H1 (cell line): ENCODE measurements at regions not wholly inside any gene's neighbourhood (a gene's known extent, or its start where the extent isn't known, plus 50 kb on each side); places are given as distances from the start of the nearest gene placed in this dataset.

Source experiments
- CTCF ChIA-PET: fragments of 300-600 bp; sonication (Branson Sonifier 250); formaldehyde crosslinking; loops from one replicate; lab custom pipeline; 2021; ENCODE audit not compliant: partially characterized antibody; lab: Charles Lee
- POLR2A ChIA-PET: fragments of 300-600 bp; sonication (Branson Sonifier 250); formaldehyde crosslinking; loops from one replicate; lab custom pipeline; 2021; ENCODE audit warnings: inconsistent platforms; ENCODE audit not compliant: partially characterized antibody; lab: Charles Lee
- DNase-seq, 2 experiments: peaks; one replicate each; pipeline versions ENCODE4 v3.0.0 to v3.0.0-alpha.2; 2010 to 2022; ENCODE audit warnings: low spot score in 2 of 2, low read depth in 1 of 2, mixed read lengths in 1 of 2
- FAIRE-seq: peaks from 2 replicates; lab custom pipeline; 2011; peaks lifted over from hg19 to GRCh38; lab: Jason Lieb, UNC
- H2AFZ ChIP-seq: 2 replicates; pipeline ENCODE4 v1.8.1; 2012; ENCODE audit warnings: low read length, inconsistent platforms
- H2AK5ac ChIP-seq: 2 replicates; pipeline ENCODE4 v1.6.1; 2013; ENCODE audit warnings: low read depth, low read length
- H2BK120ac ChIP-seq: replicated peaks from 2 replicates; pipeline ENCODE3; 2013; ENCODE audit warnings: low read depth, low read length, inconsistent platforms
- H2BK12ac ChIP-seq: 2 replicates; pipeline ENCODE4 v1.6.1; 2013; ENCODE audit warnings: low read depth, low read length
- H2BK15ac ChIP-seq: 2 replicates; pipeline ENCODE4 v1.6.1; 2013; ENCODE audit warnings: low read length
- H2BK20ac ChIP-seq: 2 replicates; pipeline ENCODE4 v1.6.1; 2013; ENCODE audit warnings: low read length
- H2BK5ac ChIP-seq: 2 replicates; pipeline ENCODE4 v1.6.1; 2013; ENCODE audit warnings: low read depth, low read length
- H3K14ac ChIP-seq: 2 replicates; pipeline ENCODE4 v1.6.1; 2013; ENCODE audit warnings: inconsistent platforms; ENCODE audit not compliant: insufficient read length
- H3K18ac ChIP-seq: 2 replicates; pipeline ENCODE4 v1.6.1; 2013; ENCODE audit warnings: low read length; ENCODE audit errors: extremely low read depth
- H3K23ac ChIP-seq: 2 replicates; pipeline ENCODE4 v1.6.1; 2013; ENCODE audit warnings: inconsistent platforms; ENCODE audit not compliant: insufficient read length
- H3K23me2 ChIP-seq: 2 replicates; pipeline ENCODE4 v1.6.1; 2013; ENCODE audit warnings: low read depth, low read length
- H3K27ac ChIP-seq: 2 replicates; pipeline ENCODE4 v1.6.1; 2011; ENCODE audit warnings: low read depth, low read length, inconsistent platforms
- H3K27me3 ChIP-seq, 4 experiments: replicated peaks in 1 of 4; 1 replicate in 1 of 4; 2 replicates in 3 of 4; pipeline versions ENCODE4 v1.6.1 to v1.8.1; 2011 to 2013; ENCODE audit warnings: low read length in 3 of 4, mild to moderate bottlenecking in 3 of 4, inconsistent platforms in 2 of 4, mixed read lengths in 2 of 4, moderate library complexity in 1 of 4; ENCODE audit not compliant: control insufficient read depth in 3 of 4, insufficient read depth in 3 of 4; ENCODE audit errors: extremely low read depth in 1 of 4
- H3K36me3 ChIP-seq, 4 experiments: 2 replicates each; pipeline versions ENCODE4 v1.6.1 to v1.8.1; 2011 to 2013; ENCODE audit warnings: mild to moderate bottlenecking in 4 of 4, low read length in 3 of 4, moderate library complexity in 2 of 4, control low read depth in 1 of 4, inconsistent platforms in 1 of 4; ENCODE audit not compliant: insufficient read depth in 4 of 4, control insufficient read depth in 2 of 4
- H3K4ac ChIP-seq: replicated peaks from 2 replicates; pipeline ENCODE3; 2013; ENCODE audit warnings: low read length, low read depth, mixed read lengths, inconsistent platforms; ENCODE audit not compliant: insufficient read length
- H3K4me1 ChIP-seq, 4 experiments: replicated peaks in 1 of 4; 1 replicate in 1 of 4; 2 replicates in 3 of 4; pipeline versions ENCODE4 v1.6.1 to v1.8.1; 2011 to 2013; ENCODE audit warnings: low read length in 3 of 4, inconsistent platforms in 2 of 4, mixed read lengths in 1 of 4; ENCODE audit not compliant: insufficient read depth in 4 of 4, control insufficient read depth in 3 of 4
- H3K4me2 ChIP-seq, 2 experiments: 2 replicates each; pipeline versions ENCODE4 v1.6.1 to v1.8.1; 2011 to 2013; ENCODE audit warnings: low read depth in 2 of 2, low read length in 2 of 2, control low read depth in 1 of 2, inconsistent platforms in 1 of 2, mild to moderate bottlenecking in 1 of 2; ENCODE audit not compliant: insufficient read depth in 1 of 2
- H3K4me3 ChIP-seq, 4 experiments: fragments of 200-600, 300-600 bp in 1 of 4; sonication (generic), shearing (Covaris generic), sonication (Bioruptor Twin) in 1 of 4; 2 replicates each; pipeline versions ENCODE4 v1.5.1 to v1.8.1; 2011 to 2016; ENCODE audit warnings: low read length in 4 of 4, low read depth in 3 of 4, control low read depth in 2 of 4, inconsistent platforms in 2 of 4, mild to moderate bottlenecking in 2 of 4, mixed read lengths in 1 of 4, moderate library complexity in 1 of 4; ENCODE audit not compliant: insufficient read depth in 2 of 4; ENCODE audit errors: extremely low read depth in 1 of 4
- H3K56ac ChIP-seq: replicated peaks from 2 replicates; pipeline ENCODE3; 2013; ENCODE audit warnings: low read depth, mild to moderate bottlenecking, mixed read lengths, low read length, inconsistent platforms; ENCODE audit not compliant: insufficient read length
- H3K79me1 ChIP-seq: 2 replicates; pipeline ENCODE4 v1.6.1; 2013; ENCODE audit warnings: low read depth, low read length, control low read depth
- H3K79me2 ChIP-seq, 2 experiments: 2 replicates each; pipeline versions ENCODE4 v1.6.1 to v1.8.1; 2012 to 2013; ENCODE audit warnings: low read length in 2 of 2, mild to moderate bottlenecking in 2 of 2, inconsistent platforms in 1 of 2; ENCODE audit not compliant: insufficient read depth in 2 of 2, control insufficient read depth in 1 of 2
- H3K9ac ChIP-seq, 4 experiments: replicated peaks in 1 of 4; 1 replicate in 1 of 4; 2 replicates in 3 of 4; pipeline versions ENCODE4 v1.6.1 to v1.8.1; 2011 to 2013; ENCODE audit warnings: low read depth in 3 of 4, low read length in 3 of 4, control low read depth in 2 of 4, mild to moderate bottlenecking in 2 of 4, moderate library complexity in 2 of 4, inconsistent platforms in 1 of 4; ENCODE audit errors: extremely low read depth in 1 of 4
- H3K9me3 ChIP-seq, 2 experiments: 2 replicates each; pipeline versions ENCODE4 v1.6.1 to v1.8.1; 2012 to 2013; ENCODE audit warnings: mild to moderate bottlenecking in 2 of 2, moderate library complexity in 2 of 2, control low read depth in 1 of 2, inconsistent platforms in 1 of 2, low read depth in 1 of 2, low read length in 1 of 2, mixed read lengths in 1 of 2; ENCODE audit not compliant: insufficient read depth in 2 of 2
- H4K20me1 ChIP-seq, 2 experiments: replicated peaks in 1 of 2; 2 replicates each; pipeline versions ENCODE3 to v1.8.1; 2011 to 2013; ENCODE audit warnings: inconsistent platforms in 2 of 2, low read length in 2 of 2, mild to moderate bottlenecking in 1 of 2; ENCODE audit not compliant: insufficient read depth in 2 of 2, control insufficient read depth in 1 of 2
- H4K5ac ChIP-seq: 2 replicates; pipeline ENCODE4 v1.6.1; 2013; ENCODE audit warnings: low read length, low read depth, mixed read lengths, inconsistent platforms; ENCODE audit not compliant: insufficient read length
- H4K8ac ChIP-seq: 2 replicates; pipeline ENCODE4 v1.8.0; 2013; ENCODE audit warnings: mild to moderate bottlenecking, moderate library complexity, low read length, inconsistent platforms; ENCODE audit not compliant: insufficient read depth; ENCODE audit errors: extremely low read depth
- H4K91ac ChIP-seq: replicated peaks from 2 replicates; pipeline ENCODE3; 2013; ENCODE audit warnings: low read length, mixed read lengths, inconsistent platforms; ENCODE audit not compliant: insufficient read length
- BCL11A ChIP-seq, 2 experiments: IDR thresholded peaks; one replicate each; pipeline ENCODE4 v1.6.1; 2011; ENCODE audit warnings: low read depth in 2 of 2, low read length in 2 of 2, mild to moderate bottlenecking in 2 of 2
- CREB1 ChIP-seq: IDR thresholded peaks from 2 replicates; pipeline ENCODE4 v1.6.1; 2012; ENCODE audit warnings: inconsistent platforms
- E2F6 ChIP-seq: IDR thresholded peaks from 2 replicates; pipeline ENCODE4 v1.6.1; 2012; ENCODE audit warnings: inconsistent platforms
- TEAD4 ChIP-seq: IDR thresholded peaks from 2 replicates; pipeline ENCODE4 v1.6.1; 2012; ENCODE audit warnings: low read depth, low read length, inconsistent platforms, mixed read lengths
- WGBS, 2 experiments: shearing (Covaris generic) in 1 of 2; methylation state at CpG; one replicate each; pipeline versions ENCODE4 v1.1.6 to v1.1.7; 2013 to 2015; ENCODE audit warnings: low lambda C conversion rate in 2 of 2, mixed read lengths in 2 of 2, inconsistent platforms in 1 of 2, low coverage in 1 of 2, missing lambda C conversion rate in 1 of 2; ENCODE audit not compliant: insufficient replicate concordance in 2 of 2, insufficient coverage in 1 of 2, insufficient read length in 1 of 2; ENCODE audit errors: extremely low coverage in 1 of 2, missing lambda C conversion rate in 1 of 2; 5-methylcytosine and 5-hydroxymethylcytosine counted together

- Histone ChIP-seq H4K5ac (no peak overlapping the region), H2BK120ac (no peak overlapping the region), H3K4me1 (no peaks in the 10 kb centered on the region), H3K18ac (no peak overlapping the region), H3K27ac (no peak overlapping the region), H3K79me1 (no peaks in the 10 kb centered on the region), H3K36me3 (no peaks in the 10 kb centered on the region), H4K8ac (no peak overlapping the region), H3K79me2 (no peaks in the 10 kb centered on the region), H4K20me1 (no peaks in the 10 kb centered on the region), H3K14ac (no peak overlapping the region), H3K27me3 (no peaks in the 10 kb centered on the region), H4K91ac (no peak overlapping the region), H3K4me2 (no peak overlapping the region), H2BK15ac (no peak overlapping the region), H3K23me2 (no peaks in the 10 kb centered on the region), H2BK5ac (no peak overlapping the region), H3K4ac (no peak overlapping the region), H2AK5ac (no peak overlapping the region), H2AFZ (no peak overlapping the region), H3K23ac (no peak overlapping the region), H3K9me3 (peaks cover 0 to 9% of the 10 kb centered on the region in 2 experiments; a peak in 1 of 4 replicates), H3K56ac (no peak overlapping the region), H3K4me3 (no peak overlapping the region), H3K9ac (no peak overlapping the region), H2BK12ac (no peak overlapping the region), H2BK20ac (no peak overlapping the region)
- TF ChIP-seq TEAD4: no peak
- TF ChIP-seq CREB1: no peak
- no peak for TF ChIP-seq E2F6
- TF ChIP-seq BCL11A (IDR thresholded peaks at IDR 0.05; ENCODE audit: low read depth in 2 of 2, low read length in 2 of 2): no peak
- ChIA-PET CTCF (interaction anchor here (1.2 kb wide), 1 partner anchor 12 kb away, joined by 3 read pairs; no protein-coding TSS in a partner anchor), POLR2A (no interaction called here)
- 96% methylated on average over 2 of the region's 2 CpGs; no CpG with 5 or more reads in 1 of the 2 experiments for WGBS, 2 experiments
- no peak for DNase-seq
- FAIRE-seq: no peak
These were observed 600.5 kb downstream of the PCDH18 start for GRCh38 chr4:136931781-136932180.
